Glomerular visceral epithelial cell (primary cell): ENCODE measurements at regions not wholly inside any gene's neighbourhood (a gene's known extent, or its start where the extent isn't known, plus 50 kb on each side); places are given as distances from the start of the nearest gene placed in this dataset.

Experiments
- DNase-seq: peaks from one replicate; pipeline ENCODE4 v3.0.0-alpha.2; 2016; ENCODE audit errors: extremely low spot score

DNA sequence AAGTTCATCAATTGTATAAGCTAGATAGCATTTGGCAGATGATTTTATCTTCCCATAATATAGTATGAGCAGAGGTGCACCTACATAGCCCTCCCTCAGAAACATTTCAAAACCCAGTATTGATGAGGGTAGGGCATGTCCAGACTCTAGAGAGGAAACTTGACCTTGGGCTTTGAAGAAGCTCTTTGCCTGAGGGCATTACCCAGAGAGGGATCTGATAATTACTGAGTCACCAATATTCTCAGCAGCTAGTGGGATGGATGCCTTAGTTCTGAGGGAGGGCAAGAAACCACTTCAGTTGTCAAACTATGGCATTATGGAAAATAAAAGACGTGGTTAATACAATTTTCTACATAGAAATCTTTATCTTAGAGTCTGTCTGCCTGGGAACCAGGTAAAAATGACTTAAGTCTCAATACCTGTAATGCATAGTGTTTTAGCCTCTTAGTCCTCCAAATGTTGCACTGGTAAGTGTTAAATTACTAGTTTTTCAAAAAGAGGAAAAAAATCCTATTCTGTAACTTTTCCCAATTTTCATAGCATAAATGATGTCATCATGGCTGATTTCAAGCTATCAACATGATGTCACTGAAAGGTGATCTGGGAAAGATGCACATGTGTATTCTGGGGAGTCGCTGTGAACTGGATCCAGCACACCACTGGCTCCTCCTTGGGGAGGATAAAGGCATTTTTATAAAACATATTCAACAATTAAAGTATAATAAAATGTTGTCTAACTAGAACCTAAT is 809.0 kb downstream of the KCTD16 start:
- no peak for DNase-seq

DNA sequence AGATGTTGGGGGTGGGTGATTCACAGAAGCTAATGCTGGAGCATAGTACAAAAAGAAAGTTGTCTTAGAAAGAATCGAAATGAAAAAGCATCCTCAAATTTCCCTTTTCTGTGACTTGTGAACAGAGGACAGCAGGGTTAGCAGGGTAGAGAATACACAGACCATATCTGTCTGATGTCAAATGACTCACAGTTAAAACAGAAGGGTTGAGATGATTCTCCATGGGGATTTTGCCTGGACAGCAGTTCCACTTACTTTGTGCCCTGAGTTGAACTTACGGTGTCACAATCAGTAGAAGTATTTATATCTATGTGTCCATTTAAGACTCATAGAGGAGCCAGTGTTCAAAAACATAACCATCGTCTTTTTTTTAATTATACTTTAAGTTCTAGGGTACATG is 801.6 kb downstream of the KCTD16 start:
- no peak for DNase-seq

DNA sequence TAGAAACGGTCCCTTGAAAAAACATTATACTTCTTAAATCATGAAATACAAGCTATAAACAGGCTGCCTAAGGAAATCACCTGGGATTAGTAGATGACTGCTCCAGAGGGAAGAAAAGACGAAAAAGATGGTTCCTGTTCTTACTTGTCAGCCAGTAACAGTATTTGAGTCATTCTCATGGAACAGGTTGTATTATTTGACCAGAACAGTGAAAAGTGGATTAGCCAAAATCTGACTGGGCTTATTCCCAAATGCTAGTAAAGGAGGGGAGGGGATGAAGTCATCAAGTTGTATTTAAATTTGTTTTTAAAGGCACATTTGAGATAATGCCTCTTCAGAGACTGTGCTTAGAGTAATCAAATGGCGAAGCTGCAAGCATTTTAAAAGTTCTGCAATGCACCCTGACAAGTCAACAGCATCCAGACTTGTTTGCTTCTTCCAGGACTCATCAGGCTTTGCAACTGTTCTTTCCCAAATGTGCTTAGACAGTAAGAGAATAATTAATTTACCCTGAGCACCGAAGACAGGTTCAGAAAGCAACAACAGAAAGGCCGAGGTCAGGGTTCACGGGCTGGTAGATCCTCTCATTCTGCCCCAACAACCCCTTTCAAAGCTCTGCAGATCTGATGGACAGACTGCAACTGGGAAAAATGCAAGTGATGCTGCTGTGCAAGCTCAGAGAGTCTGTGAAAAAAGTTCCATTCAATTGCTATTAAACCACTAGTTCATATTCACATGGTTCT is 800.6 kb downstream of the KCTD16 start:
- no peak for DNase-seq

DNA sequence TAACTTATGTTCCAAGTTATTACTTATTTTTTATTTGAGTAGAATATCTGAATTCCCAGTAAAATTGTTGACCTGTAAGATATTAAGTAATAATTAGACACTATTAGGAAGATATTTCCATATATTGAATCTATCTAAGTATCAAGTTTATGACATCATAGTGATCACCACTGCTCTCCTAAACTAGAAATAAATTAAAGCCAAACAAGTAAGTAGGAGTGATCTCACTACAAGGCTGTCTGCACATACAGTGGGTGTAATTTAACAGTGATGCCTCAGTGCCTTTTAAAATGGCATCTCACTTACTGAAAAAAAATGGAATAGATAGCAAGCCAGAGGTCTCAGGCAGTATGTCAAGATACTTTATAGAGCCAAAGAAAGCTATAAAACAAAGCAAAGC is 789.6 kb downstream of the KCTD16 start:
- DNase-seq: no peak

DNA sequence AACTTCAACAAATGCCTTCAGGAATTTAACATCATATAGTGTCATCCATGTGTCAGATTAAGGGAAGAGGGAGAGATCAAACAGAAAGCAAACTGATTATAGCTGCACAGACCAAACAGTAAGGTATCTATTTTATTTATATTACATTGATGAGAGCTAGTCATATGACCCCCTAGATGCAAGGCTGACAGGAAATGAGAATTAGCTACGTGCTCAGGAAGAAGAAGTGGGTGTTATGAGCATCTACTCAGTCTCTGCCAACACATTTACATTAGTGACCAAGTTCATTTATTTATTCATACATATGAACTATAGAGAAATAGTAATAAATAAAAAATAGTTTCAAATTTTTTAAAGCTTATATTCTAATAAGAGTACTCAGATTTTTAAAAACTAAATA is 787.3 kb downstream of the KCTD16 start:
- no peak for DNase-seq

DNA sequence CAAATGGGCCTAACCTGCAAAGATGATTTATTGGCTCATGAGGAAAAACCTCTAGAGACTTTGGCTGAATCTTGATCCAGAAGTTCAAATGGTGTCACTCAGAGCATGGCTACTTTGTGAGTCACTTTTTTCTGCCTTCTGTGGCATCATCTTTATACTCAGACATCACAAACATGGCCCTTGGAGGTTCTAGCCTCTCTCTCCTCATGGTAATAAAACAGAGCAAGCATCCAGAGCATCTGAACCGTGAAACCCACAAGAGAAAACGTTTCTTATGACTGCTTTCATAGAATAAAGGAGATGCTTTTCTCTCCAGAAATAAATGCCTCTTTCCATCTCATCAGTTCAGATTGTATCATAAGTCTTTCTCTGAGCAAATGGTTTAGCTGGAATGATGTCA is 780.3 kb downstream of the KCTD16 start:
- DNase-seq: peak; percentile 27

DNA sequence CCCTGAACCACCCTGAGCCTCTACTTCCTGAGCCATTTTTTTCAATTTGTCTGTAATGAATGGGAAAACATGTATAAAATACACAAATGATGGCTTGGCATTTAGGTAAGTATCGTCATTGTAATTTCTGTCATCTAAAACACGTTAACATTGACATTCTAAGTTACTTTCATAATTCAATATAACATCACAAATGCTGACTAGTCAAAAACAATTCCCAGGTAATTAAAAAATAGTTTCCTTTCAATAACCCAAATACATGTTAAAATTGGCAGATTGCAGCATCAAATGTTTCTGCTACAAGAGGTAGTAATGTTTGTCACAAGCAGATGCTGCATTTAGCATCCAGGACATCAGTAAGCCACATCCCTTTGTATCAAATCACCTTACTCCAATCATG is 776.4 kb downstream of the KCTD16 start:
- DNase-seq: no peak

DNA sequence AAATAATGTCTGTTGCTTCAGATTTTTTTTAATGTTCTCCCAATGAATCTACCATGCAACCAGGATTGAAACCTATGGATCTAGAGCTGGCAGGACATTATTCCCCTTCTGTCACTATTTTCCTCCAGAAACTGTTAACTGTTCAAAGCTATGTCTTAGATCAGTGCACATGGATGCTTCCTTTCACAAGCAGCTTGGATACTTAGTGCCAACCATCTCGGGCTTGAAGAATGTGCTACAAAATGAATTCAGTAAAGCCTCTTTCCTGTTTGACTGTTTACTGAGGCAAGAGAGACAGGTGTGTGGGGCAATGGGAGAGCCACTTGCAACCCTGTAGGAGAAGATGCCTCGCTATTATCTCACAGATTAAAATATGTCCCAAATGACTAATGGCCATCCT is 774.8 kb downstream of the KCTD16 start:
- DNase-seq: no peak

DNA sequence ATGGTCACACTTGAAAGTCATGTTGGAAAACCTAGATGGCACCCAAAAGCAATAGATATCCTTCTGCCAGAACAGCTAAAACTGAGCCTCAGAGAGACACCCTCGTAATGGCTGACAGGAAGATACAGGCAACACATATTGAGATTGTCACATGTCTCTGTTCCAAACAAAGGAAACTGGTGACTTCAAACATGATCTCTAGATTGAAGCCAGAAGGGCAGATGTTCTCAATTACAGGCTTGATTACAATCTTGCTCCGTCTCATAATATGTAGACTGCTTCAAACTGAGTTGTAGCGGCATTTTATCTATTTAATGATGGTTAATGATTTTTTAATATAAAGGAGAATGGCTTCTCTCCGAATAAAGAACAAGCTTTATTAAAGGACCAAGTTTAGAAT is 774.3 kb downstream of the KCTD16 start:
- DNase-seq: no peak

DNA sequence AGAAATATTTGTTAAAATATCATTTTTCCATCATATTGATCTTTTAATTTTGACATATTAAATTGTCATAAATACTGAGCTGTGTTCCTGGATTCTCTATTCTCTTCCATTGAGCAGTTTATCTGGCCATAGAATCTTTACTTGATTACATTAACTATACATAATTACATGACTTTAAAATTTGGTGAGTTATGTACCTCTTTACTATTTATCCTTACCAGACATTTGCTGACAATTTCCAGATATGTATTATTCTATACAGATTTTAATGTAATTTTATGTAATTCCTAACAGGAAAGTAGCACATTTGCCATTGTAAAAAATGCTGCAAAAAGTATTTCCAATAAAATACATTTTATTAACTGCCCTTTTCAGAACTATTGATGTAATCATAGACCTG is 770.3 kb downstream of the KCTD16 start:
- no peak for DNase-seq

DNA sequence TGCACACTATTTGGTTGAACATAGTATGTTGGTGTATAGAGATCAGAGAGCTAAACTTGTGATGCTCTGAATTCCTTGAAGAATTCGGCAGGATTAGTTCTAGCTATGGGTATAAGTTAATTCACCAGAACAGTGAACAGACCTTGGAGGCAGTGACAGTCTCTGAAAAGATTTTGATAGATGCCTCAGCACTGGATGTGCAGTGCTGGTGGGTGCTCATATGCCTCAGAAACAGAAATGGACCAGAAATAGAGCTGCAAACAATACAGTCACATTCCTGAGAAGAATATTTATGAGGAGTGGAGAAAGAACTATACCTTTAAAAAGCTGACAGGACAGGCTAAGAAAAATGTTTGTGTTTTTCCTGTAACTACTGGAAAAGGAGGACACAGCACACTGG is 747.7 kb downstream of the KCTD16 start:
- no peak for DNase-seq

DNA sequence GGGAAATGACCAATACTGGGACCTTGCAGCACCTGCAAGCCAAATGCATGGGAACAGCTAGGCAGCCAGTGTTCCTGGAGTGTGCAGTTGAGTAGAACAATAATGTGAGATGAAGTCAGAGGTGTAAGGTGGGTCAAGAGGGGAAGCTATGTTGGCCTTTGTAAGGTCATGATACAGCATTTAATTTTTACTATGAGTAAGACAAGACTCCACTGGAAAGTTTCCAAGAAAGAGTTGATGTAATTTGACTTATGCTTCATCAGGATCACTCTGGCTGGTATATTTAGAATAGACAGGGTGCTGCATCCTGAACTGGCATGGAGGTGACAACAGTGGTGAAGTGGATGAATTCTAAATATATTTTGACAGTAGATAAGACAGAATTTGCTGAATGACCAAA is 744.8 kb downstream of the KCTD16 start:
- DNase-seq: no peak

DNA sequence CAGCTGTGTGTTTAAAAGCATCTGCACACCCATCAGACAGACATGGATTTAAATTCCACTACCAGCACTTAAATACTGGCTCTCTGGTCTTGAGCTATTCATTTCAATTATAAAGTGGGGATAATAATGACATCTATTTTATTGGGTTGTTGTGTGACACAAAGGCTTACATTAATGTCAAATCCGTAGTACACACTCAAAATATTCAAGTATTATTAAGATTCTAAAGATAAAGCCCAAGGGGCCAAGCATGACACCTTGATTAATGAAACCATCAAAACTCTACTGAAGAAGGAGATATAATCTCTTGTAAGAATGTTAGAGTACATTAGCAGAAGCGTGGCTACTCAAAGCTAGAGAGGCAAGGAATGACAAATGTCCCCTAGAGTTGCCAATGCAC is 743.0 kb downstream of the KCTD16 start:
- no peak for DNase-seq

DNA sequence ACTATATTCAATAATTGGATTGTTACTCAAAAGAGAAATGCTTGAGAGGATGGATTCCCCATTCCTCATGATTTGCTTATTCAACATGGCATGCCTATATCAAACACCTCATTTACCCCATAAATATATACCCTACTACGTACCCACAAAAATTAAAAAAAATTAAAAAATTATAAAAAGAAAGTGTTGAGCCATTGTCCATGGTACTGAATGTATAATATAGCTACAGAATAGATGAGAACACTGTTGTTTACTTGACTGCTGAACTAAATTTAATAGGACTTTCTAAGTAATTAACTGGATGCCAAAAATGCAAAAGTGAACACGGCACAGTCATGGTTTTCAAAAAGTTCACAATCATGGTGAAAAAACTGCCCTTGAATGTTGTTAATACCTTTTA is 725.8 kb downstream of the KCTD16 start:
- DNase-seq: no peak

DNA sequence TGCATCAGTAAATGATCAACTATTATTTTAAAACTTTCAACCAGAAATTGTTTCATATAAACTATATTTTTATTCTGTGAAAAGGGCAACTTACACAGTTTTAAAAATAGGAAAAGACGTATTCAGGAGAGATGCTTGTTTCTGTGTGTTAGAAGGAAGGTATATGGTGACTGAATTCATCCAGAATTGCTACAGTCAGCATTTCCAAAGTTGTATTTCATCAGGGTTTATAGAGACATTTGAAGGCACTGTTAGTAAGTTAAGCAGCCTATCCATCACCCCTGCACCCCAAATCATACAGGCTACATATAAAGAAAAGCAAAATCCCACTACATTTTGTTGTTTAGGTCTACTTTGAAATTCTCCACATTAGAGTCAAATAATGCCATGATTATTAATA is 716.0 kb downstream of the KCTD16 start:
- DNase-seq: no peak

DNA sequence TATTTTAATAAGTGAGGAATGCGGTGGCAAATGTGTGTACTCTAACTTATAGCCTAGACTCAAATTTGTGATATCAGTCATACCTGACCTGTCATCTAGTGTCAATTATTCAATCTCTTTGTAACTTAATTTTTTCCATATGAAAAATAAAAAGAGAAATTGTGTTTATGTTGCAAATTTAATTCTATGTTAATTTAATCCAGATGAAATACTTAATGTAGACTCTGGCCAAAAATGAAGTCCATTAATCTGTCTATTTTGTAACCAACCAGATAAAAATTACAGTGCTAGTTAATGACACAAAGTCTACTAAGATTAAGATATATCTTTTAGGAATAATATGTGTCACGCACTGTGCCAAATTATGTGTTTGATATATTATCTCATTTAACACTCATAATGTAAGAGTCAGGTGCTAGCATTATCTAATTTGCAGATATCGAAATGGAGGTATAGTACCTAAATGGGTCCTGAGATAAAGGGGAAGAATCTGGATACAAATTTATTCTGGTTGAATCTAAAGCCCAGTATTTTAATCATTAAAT is 712.1 kb downstream of the KCTD16 start:
- no peak for DNase-seq

DNA sequence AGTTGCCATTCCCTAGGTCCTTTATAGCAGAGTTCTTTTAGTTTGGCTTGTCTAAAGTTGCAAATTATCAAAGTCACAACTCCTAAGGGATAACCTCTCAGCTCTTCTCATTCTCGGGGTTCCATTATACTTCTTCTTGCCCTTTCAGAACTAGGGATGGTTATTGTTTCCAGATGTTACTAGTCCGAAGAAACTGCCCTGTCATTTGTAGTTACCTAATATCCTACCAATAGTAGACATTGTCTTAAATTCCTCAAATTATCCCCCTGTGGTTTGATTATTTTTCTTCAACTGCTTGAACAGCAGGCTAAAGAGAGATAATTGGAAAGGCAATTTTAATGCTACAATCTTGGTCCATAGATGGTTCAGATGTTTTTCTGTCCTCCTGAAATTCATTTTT is 709.8 kb downstream of the KCTD16 start:
- no peak for DNase-seq

DNA sequence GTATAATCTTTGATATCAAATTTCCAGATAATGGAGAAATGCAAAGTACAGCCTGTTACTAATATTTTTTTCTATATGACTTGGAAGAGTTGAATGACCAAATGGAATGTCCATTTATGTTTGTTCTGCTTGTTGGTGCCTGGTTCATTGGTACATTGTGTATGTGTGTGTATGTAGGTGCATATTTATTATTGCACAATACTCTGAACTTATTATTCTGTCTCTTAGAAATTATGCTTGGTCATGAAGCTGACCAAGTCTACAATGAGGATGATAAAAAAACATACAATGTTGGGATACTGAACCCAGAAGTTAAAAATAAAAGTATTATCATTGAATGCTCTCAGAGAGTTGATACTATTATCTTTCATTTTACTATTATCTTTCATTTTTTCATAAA is 706.3 kb downstream of the KCTD16 start:
- DNase-seq: no peak

DNA sequence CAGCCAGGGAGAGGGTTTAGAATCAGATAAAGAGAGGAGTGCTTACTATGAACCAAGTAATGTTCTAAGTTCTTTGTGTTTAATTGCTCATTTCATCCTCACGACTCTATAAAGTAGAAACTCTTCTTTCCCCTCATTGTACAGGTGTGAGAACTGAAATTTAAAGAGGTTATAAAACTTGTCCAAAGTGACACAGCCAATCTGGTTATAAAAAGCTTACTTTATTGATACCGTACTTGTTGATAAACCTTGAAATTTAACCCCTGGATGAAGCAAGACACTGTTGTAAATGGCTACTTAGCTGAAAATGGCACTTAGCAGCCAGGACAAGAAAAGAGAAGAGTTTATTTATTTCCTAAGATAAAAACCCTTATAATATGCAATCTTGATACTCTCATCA is 702.4 kb downstream of the KCTD16 start:
- DNase-seq: no peak

DNA sequence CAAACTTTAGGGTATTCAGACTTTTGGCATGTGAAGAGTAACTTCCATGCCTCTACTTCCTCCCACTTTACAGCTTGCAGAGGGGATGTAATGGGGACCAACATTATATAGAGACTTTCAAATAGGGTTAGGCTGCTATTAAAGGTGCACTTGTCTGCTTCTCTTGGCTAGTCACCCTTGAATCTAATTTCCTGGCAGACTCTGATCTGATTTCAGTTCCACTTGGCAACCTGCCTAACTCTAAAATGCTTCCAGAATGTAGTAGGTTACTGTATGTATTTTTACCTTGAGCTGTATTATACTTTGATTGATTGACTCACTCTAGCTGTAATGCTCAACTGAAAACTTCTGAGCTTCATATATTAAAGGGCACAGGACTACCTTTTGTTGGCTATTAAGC is 693.4 kb downstream of the KCTD16 start:
- DNase-seq: no peak

DNA sequence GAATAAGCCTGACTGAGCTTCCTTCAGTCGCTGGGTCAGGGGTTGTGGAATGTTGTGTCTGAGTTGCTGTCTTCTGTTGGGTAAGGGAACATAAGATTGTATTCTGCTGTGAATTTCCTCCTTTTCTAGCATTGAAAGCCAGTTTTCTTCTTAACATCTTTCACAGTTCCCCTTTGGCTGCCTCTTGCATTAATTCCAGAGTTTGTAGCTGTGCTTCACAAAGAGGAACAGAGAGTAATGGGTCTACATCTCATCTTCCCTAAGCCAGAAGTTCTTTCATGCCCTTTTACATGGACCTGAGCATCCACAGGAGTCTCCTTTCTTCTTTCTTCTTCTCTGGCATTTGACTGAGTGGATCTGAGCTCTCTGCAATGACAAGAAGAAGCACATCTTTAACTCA is 686.8 kb downstream of the KCTD16 start:
- DNase-seq: no peak

DNA sequence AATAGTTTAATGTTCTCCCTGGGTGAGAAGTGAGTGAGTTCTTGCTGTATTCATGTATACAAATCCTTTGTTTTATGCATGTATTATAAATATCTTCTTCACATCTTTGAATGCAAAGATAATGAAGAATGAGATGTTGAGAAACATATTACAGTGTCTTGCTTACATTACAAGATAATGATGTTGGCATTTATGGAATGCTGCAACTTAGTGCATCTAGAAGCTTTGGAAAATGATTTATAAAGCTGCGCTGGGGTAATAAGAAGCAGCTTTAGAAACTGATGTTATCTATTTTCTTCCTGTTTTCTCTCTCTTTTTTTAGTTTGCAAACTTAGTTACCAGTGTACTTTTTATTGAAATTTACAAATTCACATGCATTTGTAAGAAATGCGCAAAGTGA is 673.4 kb downstream of the KCTD16 start:
- no peak for DNase-seq

DNA sequence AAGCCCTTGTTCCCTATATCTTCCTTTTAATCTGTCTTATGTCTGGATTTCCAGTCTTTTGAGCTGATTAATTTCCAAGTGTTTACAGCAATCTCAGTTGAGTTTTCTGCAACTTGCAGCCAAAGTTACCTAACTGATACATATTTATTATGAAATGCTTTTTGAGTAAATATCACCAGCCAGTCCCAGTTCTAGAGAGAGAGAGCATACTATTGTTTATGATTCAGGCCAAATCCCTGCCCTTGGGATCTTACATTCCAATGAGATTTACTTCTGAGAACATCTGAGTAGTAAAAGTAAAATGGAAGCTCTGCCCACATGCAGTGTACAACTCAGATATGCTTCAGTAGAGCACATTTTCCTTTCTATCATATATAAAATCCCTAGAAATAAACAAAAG is 661.7 kb downstream of the KCTD16 start:
- DNase-seq: no peak
